ENCODE measurements at regions not wholly inside any gene's neighbourhood (a gene's known extent, or its start where the extent isn't known, plus 50 kb on each side); places are given as distances from the start of the nearest gene placed in this dataset.

GRCh38 chrX:7638078-7638710 lies 204.8 kb upstream of the VCX start:
- peaks cover 0 to 12% of the 10 kb centered on the region in 2 donors for H3K4me1 ChIP-seq (ENCODE audit: control insufficient read depth in 2 of 2, insufficient read depth in 1 of 2, low read depth in 1 of 2, low read length in 2 of 2)
- no peak overlapping the region for H2AFZ ChIP-seq (ENCODE audit: low read length)
- H2AK5ac ChIP-seq (ENCODE audit: low read depth, low read length), result no peak overlapping the region
- no CpG with 5 or more reads among the region's 7 CpGs for WGBS, 2 donors (ENCODE audit: extremely low coverage in 2 of 2, insufficient read length in 2 of 2, insufficient replicate concordance in 1 of 2)
- H3K14ac ChIP-seq (ENCODE audit: low read length), result no peak overlapping the region
- no peak overlapping the region for H3K9ac ChIP-seq (ENCODE audit: low read depth, low read length, poor library complexity)
- H2BK12ac ChIP-seq (ENCODE audit: low read length), result no peak overlapping the region
- H4K91ac ChIP-seq (ENCODE audit: low read depth, low read length, poor library complexity), result no peak overlapping the region
- H2BK15ac ChIP-seq (ENCODE audit: low read length), result no peak overlapping the region
- H3K36me3 ChIP-seq (replicated peaks in 1 of 2; ENCODE audit: control insufficient read depth in 2 of 2, insufficient read depth in 2 of 2, low read length in 2 of 2), result no peaks in the 10 kb centered on the region
- no peaks in the 10 kb centered on the region for H3K9me3 ChIP-seq (replicated peaks in 1 of 2; ENCODE audit: control insufficient read depth in 2 of 2, insufficient read depth in 1 of 2, low read depth in 1 of 2, low read length in 2 of 2)
- H3K23ac ChIP-seq (ENCODE audit: low read depth, low read length, poor library complexity), result no peak overlapping the region
- DNase-seq (ENCODE audit: low spot score), result no peak
- H3K79me1 ChIP-seq (ENCODE audit: low read depth, low read length), result no peaks in the 10 kb centered on the region
- H3K4me2 ChIP-seq (ENCODE audit: insufficient read depth, low read length, poor library complexity, severe bottlenecking), result no peak overlapping the region
- no peaks in the 10 kb centered on the region for H3K27me3 ChIP-seq (ENCODE audit: control insufficient read depth in 3 of 3, insufficient read depth in 3 of 3, low read depth in 1 of 3, low read length in 3 of 3)
- no peak overlapping the region for H3K4me3 ChIP-seq (ENCODE audit: low read length in 2 of 2)
- no peak overlapping the region for H3K18ac ChIP-seq (ENCODE audit: low read length)
- H4K8ac ChIP-seq (ENCODE audit: low read depth, low read length), result no peak overlapping the region
- H3K27ac ChIP-seq (replicated peaks; ENCODE audit: low read length), result no peak overlapping the region
- H2BK5ac ChIP-seq (ENCODE audit: low read length), result no peak overlapping the region
- no peak overlapping the region for H3K4ac ChIP-seq (ENCODE audit: low read length)
- no peak overlapping the region for H2BK120ac ChIP-seq (ENCODE audit: low read depth, low read length)

- no peak overlapping the region for H3K9ac ChIP-seq (ENCODE audit: low read depth, low read length, poor library complexity)
- H3K18ac ChIP-seq (ENCODE audit: low read length), result no peak overlapping the region
- H3K36me3 ChIP-seq (replicated peaks in 1 of 2; ENCODE audit: control insufficient read depth in 2 of 2, insufficient read depth in 2 of 2, low read length in 2 of 2), result no peaks in the 10 kb centered on the region
- no peak overlapping the region for H3K4me3 ChIP-seq (ENCODE audit: low read length in 2 of 2)
- no peak overlapping the region for H2BK12ac ChIP-seq (ENCODE audit: low read length)
- H2BK5ac ChIP-seq (ENCODE audit: low read length), result no peak overlapping the region
- peaks cover 0 to 12% of the 10 kb centered on the region in 2 donors for H3K4me1 ChIP-seq (ENCODE audit: control insufficient read depth in 2 of 2, insufficient read depth in 1 of 2, low read depth in 1 of 2, low read length in 2 of 2)
- WGBS, 2 donors (ENCODE audit: extremely low coverage in 2 of 2, insufficient read length in 2 of 2, insufficient replicate concordance in 1 of 2), result no CpG with 5 or more reads among the region's 3 CpGs
- H2BK120ac ChIP-seq (ENCODE audit: low read depth, low read length), result no peak overlapping the region
- H2BK15ac ChIP-seq (ENCODE audit: low read length), result no peak overlapping the region
- H4K8ac ChIP-seq (ENCODE audit: low read depth, low read length), result no peak overlapping the region
- H2AFZ ChIP-seq (ENCODE audit: low read length), result no peak overlapping the region
- no peak for DNase-seq (ENCODE audit: low spot score)
- no peak overlapping the region for H3K4ac ChIP-seq (ENCODE audit: low read length)
- no peaks in the 10 kb centered on the region for H3K27me3 ChIP-seq (ENCODE audit: control insufficient read depth in 3 of 3, insufficient read depth in 3 of 3, low read depth in 1 of 3, low read length in 3 of 3)
- no peaks in the 10 kb centered on the region for H3K79me1 ChIP-seq (ENCODE audit: low read depth, low read length)
- no peak overlapping the region for H4K91ac ChIP-seq (ENCODE audit: low read depth, low read length, poor library complexity)
- H2AK5ac ChIP-seq (ENCODE audit: low read depth, low read length), result no peak overlapping the region
- H3K23ac ChIP-seq (ENCODE audit: low read depth, low read length, poor library complexity), result no peak overlapping the region
- H3K4me2 ChIP-seq (ENCODE audit: insufficient read depth, low read length, poor library complexity, severe bottlenecking), result no peak overlapping the region
- no peak overlapping the region for H3K27ac ChIP-seq (replicated peaks; ENCODE audit: low read length)
- H3K9me3 ChIP-seq (replicated peaks in 1 of 2; ENCODE audit: control insufficient read depth in 2 of 2, insufficient read depth in 1 of 2, low read depth in 1 of 2, low read length in 2 of 2), result no peaks in the 10 kb centered on the region
- no peak overlapping the region for H3K14ac ChIP-seq (ENCODE audit: low read length)
Measured at GRCh38 chrX:7637066-7637465, 205.9 kb upstream of the VCX start.

DNA sequence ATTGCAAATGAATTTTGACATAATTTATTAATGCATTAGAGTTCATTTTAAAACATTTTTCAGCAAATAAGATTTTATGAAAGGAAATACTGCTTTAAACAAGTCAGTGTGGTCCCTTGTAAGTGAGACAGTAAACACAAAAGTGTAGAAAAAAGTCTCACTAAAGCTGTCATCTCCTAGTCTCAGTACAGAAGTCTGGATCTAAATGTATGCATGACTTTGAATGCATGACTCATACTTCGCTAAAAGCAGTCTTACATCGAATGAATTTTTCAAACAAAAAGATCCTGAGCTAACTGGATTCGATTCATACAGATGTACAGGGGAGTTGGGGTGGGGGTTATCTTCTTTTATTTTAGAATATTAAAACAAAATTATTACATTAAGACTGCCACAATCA lies 207.4 kb upstream of the VCX start:
- no peak overlapping the region for H3K4me3 ChIP-seq (ENCODE audit: low read length in 2 of 2)
- H2BK120ac ChIP-seq (ENCODE audit: low read depth, low read length), result no peak overlapping the region
- no peaks in the 10 kb centered on the region for H3K79me1 ChIP-seq (ENCODE audit: low read depth, low read length)
- H4K8ac ChIP-seq (ENCODE audit: low read depth, low read length), result no peak overlapping the region
- H2BK15ac ChIP-seq (ENCODE audit: low read length), result no peak overlapping the region
- H2BK12ac ChIP-seq (ENCODE audit: low read length), result no peak overlapping the region
- H3K4me1 ChIP-seq (ENCODE audit: control insufficient read depth in 2 of 2, insufficient read depth in 1 of 2, low read depth in 1 of 2, low read length in 2 of 2), result peaks cover 0 to 12% of the 10 kb centered on the region in 2 donors
- H3K9me3 ChIP-seq (replicated peaks in 1 of 2; ENCODE audit: control insufficient read depth in 2 of 2, insufficient read depth in 1 of 2, low read depth in 1 of 2, low read length in 2 of 2), result no peaks in the 10 kb centered on the region
- H3K36me3 ChIP-seq (replicated peaks in 1 of 2; ENCODE audit: control insufficient read depth in 2 of 2, insufficient read depth in 2 of 2, low read length in 2 of 2), result no peaks in the 10 kb centered on the region
- no CpG with 5 or more reads among the region's 3 CpGs for WGBS, 2 donors (ENCODE audit: extremely low coverage in 2 of 2, insufficient read length in 2 of 2, insufficient replicate concordance in 1 of 2)
- H3K27me3 ChIP-seq (ENCODE audit: control insufficient read depth in 3 of 3, insufficient read depth in 3 of 3, low read depth in 1 of 3, low read length in 3 of 3), result no peaks in the 10 kb centered on the region
- H3K18ac ChIP-seq (ENCODE audit: low read length), result no peak overlapping the region
- H3K23ac ChIP-seq (ENCODE audit: low read depth, low read length, poor library complexity), result no peak overlapping the region
- no peak overlapping the region for H4K91ac ChIP-seq (ENCODE audit: low read depth, low read length, poor library complexity)
- no peak overlapping the region for H3K4me2 ChIP-seq (ENCODE audit: insufficient read depth, low read length, poor library complexity, severe bottlenecking)
- no peak overlapping the region for H3K14ac ChIP-seq (ENCODE audit: low read length)
- no peak overlapping the region for H3K4ac ChIP-seq (ENCODE audit: low read length)
- DNase-seq (ENCODE audit: low spot score), result no peak
- no peak overlapping the region for H3K27ac ChIP-seq (replicated peaks; ENCODE audit: low read length)
- H2AK5ac ChIP-seq (ENCODE audit: low read depth, low read length), result no peak overlapping the region
- H3K9ac ChIP-seq (ENCODE audit: low read depth, low read length, poor library complexity), result no peak overlapping the region
- H2AFZ ChIP-seq (ENCODE audit: low read length), result no peak overlapping the region
- H2BK5ac ChIP-seq (ENCODE audit: low read length), result no peak overlapping the region

DNA sequence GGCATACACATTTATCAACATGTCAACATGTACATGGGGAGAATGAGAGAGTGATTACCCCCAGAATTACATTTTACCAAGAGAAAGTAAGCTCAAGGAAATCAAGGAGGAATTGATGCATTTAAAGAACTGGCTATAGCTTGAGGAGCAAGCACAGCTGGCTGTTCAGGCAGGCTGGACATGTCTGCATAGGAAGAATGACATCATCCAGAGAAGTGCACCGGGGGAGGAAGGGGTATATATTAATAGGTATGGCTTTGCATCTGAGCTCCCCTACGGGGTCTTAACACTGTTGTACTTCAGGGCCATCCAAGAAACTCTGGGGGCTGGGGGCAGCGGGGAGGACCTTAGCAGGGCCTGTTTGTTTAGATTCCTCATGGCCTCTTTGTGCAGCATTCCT lies 222.4 kb upstream of the VCX start:
- H3K4me1 ChIP-seq (ENCODE audit: control insufficient read depth in 2 of 2, insufficient read depth in 1 of 2, low read depth in 1 of 2, low read length in 2 of 2), result no peaks in the 10 kb centered on the region
- no peak overlapping the region for H2BK12ac ChIP-seq (ENCODE audit: low read length)
- H3K14ac ChIP-seq (ENCODE audit: low read length), result no peak overlapping the region
- H3K36me3 ChIP-seq (replicated peaks in 1 of 2; ENCODE audit: control insufficient read depth in 2 of 2, insufficient read depth in 2 of 2, low read length in 2 of 2), result no peaks in the 10 kb centered on the region
- no peak overlapping the region for H3K4me2 ChIP-seq (ENCODE audit: insufficient read depth, low read length, poor library complexity, severe bottlenecking)
- H3K9me3 ChIP-seq (replicated peaks in 1 of 2; ENCODE audit: control insufficient read depth in 2 of 2, insufficient read depth in 1 of 2, low read depth in 1 of 2, low read length in 2 of 2), result no peaks in the 10 kb centered on the region
- no peak overlapping the region for H2BK15ac ChIP-seq (ENCODE audit: low read length)
- H4K91ac ChIP-seq (ENCODE audit: low read depth, low read length, poor library complexity), result no peak overlapping the region
- no peak overlapping the region for H3K23ac ChIP-seq (ENCODE audit: low read depth, low read length, poor library complexity)
- H3K27ac ChIP-seq (replicated peaks; ENCODE audit: low read length), result no peak overlapping the region
- no peak overlapping the region for H3K4ac ChIP-seq (ENCODE audit: low read length)
- no peak overlapping the region for H3K18ac ChIP-seq (ENCODE audit: low read length)
- H3K27me3 ChIP-seq (ENCODE audit: control insufficient read depth in 3 of 3, insufficient read depth in 3 of 3, low read depth in 1 of 3, low read length in 3 of 3), result no peaks in the 10 kb centered on the region
- no peak overlapping the region for H3K4me3 ChIP-seq (ENCODE audit: low read length in 2 of 2)
- H2BK5ac ChIP-seq (ENCODE audit: low read length), result no peak overlapping the region
- no peaks in the 10 kb centered on the region for H3K79me1 ChIP-seq (ENCODE audit: low read depth, low read length)
- H4K8ac ChIP-seq (ENCODE audit: low read depth, low read length), result no peak overlapping the region
- no peak overlapping the region for H2AFZ ChIP-seq (ENCODE audit: low read length)
- no peak for DNase-seq (ENCODE audit: low spot score)
- no peak overlapping the region for H2BK120ac ChIP-seq (ENCODE audit: low read depth, low read length)
- no CpG with 5 or more reads among the region's 3 CpGs for WGBS, 2 donors (ENCODE audit: extremely low coverage in 2 of 2, insufficient read length in 2 of 2, insufficient replicate concordance in 1 of 2)
- no peak overlapping the region for H2AK5ac ChIP-seq (ENCODE audit: low read depth, low read length)
- no peak overlapping the region for H3K9ac ChIP-seq (ENCODE audit: low read depth, low read length, poor library complexity)
